ENCODE measurements at regions not wholly inside any gene's neighbourhood (a gene's known extent, or its start where the extent isn't known, plus 50 kb on each side); places are given as distances from the start of the nearest gene placed in this dataset.

- TF ChIP-seq AFF4 (CRISPR knock-in tag; IDR thresholded peaks at IDR 0.05) (no peak), RFX1 (IDR thresholded peaks at IDR 0.05) (no peak), MED1 (CRISPR knock-in tag; IDR thresholded peaks at IDR 0.05; ENCODE audit: borderline replicate concordance) (no peak), ZBTB49 (CRISPR knock-in tag; IDR thresholded peaks at IDR 0.05; ENCODE audit: borderline replicate concordance) (no peak), HMBOX1 (IDR thresholded peaks at IDR 0.05) (no peak), SMAD3 (CRISPR knock-in tag; conservative IDR thresholded peaks at IDR 0.05) (no peak), RBFOX2 (IDR thresholded peaks at IDR 0.05; ENCODE audit: low read depth, low read length) (no peak), ZNF324 (CRISPR knock-in tag; IDR thresholded peaks at IDR 0.05) (no peak)
Measured at GRCh38 chr2:139759000-139759505, 978.9 kb upstream of the NXPH2 start (continued).
